ENCODE measurements at regions not wholly inside any gene's neighbourhood (a gene's known extent, or its start where the extent isn't known, plus 50 kb on each side); places are given as distances from the start of the nearest gene placed in this dataset.

DNA sequence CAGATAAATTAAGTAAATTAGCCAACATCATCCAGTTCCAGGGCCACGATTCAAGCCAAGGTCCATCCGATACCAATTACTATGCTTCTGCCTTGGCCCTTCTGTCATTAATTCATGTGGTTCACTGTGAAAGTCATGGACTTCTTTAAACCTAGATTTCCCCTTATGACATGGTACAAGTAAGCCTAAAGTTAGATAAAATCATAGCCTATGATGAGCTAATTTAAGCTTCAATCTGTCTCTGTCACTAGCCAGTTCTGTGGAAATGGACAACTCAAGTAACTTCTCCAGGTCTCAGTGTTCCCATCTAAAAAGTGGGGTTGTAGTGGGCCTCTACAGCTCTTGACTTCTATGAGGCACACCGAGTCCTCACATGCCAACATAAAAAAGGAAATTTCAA lies 225.5 kb upstream of the MARCKS start:
- in situ Hi-C loops (cut with MboI; ENCODE audit: low pct_unique_long_range_greater_than_20kb, low sequenced_read_pairs, unreplicated experiment) = loop anchor here (10.0 kb wide), 1 partner anchor 223 kb away; the partner anchor contains the start of gene MARCKS
- no peak for DNase-seq (ENCODE audit: low spot score)
- TF ChIP-seq, protein P1, sequence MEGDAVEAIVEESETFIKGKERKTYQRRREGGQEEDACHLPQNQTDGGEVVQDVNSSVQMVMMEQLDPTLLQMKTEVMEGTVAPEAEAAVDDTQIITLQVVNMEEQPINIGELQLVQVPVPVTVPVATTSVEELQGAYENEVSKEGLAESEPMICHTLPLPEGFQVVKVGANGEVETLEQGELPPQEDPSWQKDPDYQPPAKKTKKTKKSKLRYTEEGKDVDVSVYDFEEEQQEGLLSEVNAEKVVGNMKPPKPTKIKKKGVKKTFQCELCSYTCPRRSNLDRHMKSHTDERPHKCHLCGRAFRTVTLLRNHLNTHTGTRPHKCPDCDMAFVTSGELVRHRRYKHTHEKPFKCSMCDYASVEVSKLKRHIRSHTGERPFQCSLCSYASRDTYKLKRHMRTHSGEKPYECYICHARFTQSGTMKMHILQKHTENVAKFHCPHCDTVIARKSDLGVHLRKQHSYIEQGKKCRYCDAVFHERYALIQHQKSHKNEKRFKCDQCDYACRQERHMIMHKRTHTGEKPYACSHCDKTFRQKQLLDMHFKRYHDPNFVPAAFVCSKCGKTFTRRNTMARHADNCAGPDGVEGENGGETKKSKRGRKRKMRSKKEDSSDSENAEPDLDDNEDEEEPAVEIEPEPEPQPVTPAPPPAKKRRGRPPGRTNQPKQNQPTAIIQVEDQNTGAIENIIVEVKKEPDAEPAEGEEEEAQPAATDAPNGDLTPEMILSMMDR (IDR thresholded peaks at IDR 0.05; ENCODE audit: extremely low read depth, insufficient read depth, missing control alignments) = no peak

DNA sequence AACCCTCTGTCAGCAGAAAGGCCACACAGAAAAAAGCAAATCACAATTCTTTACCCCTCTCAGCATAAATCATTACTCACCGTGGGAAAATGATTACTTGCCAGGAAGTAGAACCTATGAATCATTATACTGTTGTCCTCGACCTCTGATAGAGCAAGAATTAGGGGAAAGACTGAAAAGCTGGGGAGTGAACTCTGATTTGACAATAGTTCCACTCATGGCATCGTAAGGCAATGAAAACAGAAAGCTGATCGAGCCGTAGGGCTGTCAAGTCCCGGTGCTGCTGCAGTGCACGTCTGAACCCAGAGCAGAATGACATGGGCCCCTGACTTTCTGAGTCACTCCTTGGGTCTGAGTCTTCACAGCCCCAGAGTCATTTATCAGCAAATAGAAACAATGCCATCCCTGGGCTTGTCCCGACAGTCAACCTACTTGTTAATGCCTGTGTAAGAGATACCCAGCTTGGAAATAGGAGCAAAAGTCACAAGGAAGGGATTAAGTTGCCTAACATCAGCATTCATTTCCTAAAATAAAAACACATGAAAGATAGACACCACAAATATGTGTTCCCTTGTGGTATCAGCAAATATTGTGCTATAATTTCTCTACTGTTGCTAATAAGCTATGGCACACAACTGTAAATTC lies 224.8 kb upstream of the MARCKS start:
- in situ Hi-C loops (cut with MboI; ENCODE audit: low pct_unique_long_range_greater_than_20kb, low sequenced_read_pairs, unreplicated experiment) = loop anchor here (10.0 kb wide), 1 partner anchor 222 kb away; the partner anchor contains the start of gene MARCKS
- TF ChIP-seq, protein P1 (IDR thresholded peaks at IDR 0.05; ENCODE audit: extremely low read depth, insufficient read depth, missing control alignments) = no peak
- no peak for DNase-seq (ENCODE audit: low spot score)

DNA sequence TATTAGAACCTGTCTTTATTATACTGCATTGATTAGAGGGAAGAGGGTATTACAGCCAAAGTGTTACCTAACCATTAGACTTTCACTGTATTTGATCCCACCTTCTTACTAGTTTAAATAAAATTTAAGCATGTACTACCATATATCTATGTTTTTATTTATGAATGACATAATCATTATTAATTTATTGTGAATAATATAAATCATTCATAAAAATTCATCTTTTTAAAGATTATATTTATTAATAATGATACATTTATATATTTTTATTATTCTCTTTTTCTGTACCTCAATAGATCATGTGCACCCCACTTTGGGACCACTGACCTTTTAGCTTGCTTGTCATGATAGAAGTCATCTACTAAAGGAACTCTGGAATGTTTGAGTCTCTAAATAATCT lies 223.5 kb upstream of the MARCKS start:
- DNase-seq (ENCODE audit: low spot score) = no peak
- in situ Hi-C loops (cut with MboI; ENCODE audit: low pct_unique_long_range_greater_than_20kb, low sequenced_read_pairs, unreplicated experiment) = loop anchor here (10.0 kb wide), 1 partner anchor 221 kb away; the partner anchor contains the start of gene MARCKS
- TF ChIP-seq, protein P1 (IDR thresholded peaks at IDR 0.05; ENCODE audit: extremely low read depth, insufficient read depth, missing control alignments) = no peak

DNA sequence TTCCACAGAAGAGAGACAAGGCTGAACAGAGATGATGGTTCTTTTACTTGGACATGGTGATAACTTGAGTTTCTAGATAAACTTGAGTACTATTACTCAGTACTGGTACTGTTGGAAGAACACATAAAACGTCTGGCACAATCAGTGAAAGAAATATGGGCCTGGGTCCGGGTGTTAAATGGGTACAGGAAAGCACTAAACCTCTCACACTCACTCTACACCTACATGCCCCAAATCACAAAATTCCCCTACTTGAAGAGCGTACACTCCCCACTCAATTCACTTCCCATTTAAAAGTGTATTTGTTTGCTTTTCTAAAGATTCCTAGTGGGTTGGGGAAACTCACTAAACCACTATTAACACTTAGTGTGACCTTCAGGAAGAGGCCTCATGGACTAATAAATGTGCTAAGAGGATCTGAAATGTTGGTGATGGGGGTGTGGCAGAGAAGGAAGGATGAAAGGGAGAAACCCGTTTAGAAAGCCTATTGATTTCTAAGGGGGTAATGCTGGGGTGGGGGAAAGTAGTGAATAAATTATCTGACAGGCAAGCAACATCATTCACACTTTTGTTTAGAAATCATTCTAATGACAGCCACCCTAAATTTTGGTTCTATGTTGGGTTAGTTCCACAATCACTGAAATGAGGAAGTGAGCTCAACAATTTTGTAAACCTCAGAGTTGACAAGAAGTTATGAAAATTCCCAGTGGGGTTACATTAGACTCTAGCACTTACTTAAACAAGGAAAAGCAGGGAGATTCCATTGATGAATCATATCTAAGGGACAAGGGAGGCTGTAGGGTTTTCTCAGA lies 222.6 kb upstream of the MARCKS start:
- DNase-seq (ENCODE audit: low spot score) = no peak
- TF ChIP-seq, protein P1 (IDR thresholded peaks at IDR 0.05; ENCODE audit: extremely low read depth, insufficient read depth, missing control alignments) = no peak
- in situ Hi-C loops (cut with MboI; ENCODE audit: low pct_unique_long_range_greater_than_20kb, low sequenced_read_pairs, unreplicated experiment) = loop anchor here (10.0 kb wide), 1 partner anchor 220 kb away; the partner anchor contains the start of gene MARCKS

DNA sequence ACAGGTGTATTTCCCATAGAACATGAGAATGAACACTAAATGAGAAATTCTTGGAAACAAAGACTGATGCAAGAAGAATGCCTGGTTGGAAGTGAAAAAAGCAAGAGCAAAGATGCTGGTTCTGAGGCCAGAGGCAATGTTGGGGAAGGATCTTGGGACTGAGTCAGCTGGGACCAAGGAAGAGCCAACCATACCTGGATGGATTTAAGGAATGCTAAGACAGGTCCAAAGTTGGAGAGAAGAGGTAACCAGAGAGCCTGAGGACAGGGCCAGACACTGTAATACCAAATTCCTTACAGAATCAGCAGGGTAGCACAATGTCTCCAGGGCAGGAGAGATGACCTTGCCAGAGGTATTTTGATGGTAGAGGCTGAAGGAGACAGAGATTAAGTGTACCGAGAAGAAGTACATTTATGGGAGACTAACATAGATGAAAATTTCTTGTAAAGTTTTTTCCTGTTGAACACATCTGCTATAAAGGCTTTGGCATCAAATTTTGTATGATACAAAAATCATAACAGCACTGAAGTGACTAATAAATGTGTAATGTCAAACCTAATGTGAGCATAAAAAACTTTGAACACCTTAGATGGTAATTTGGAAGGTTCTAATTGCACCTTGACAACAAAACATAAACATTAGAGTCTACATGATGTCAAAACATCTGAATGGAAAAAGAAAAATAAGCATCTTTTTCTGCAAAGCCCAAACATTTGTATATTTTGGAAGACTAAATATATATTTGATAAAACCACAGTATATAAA lies 221.7 kb upstream of the MARCKS start:
- in situ Hi-C loops (cut with MboI; ENCODE audit: low pct_unique_long_range_greater_than_20kb, low sequenced_read_pairs, unreplicated experiment) = loop anchor here (10.0 kb wide), 1 partner anchor 219 kb away; the partner anchor contains the start of gene MARCKS
- DNase-seq (ENCODE audit: low spot score) = no peak
- TF ChIP-seq, protein P1 (IDR thresholded peaks at IDR 0.05; ENCODE audit: extremely low read depth, insufficient read depth, missing control alignments) = no peak

DNA sequence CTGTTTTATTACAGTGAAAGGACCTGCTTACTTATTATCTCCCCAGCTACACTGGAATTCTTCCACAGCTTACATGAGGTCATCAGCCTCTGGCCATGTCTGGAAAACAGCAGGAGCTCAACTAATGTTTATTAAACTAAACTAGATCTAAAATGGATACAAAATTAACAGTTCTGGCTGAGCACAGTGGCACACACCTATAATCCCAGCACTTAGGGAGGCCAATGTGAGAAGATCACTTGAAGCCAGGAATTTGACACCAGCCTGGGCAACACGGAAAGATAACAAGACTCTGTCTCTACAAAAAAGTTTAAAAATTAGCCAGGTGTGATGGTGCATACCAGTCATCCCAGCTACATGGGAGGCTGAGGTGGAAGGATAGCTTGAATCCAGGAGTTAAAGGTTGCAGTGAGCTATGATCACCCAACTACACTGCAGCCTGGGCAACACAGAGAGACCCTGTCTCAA lies 220.8 kb upstream of the MARCKS start:
- in situ Hi-C loops (cut with MboI; ENCODE audit: low pct_unique_long_range_greater_than_20kb, low sequenced_read_pairs, unreplicated experiment) = loop anchor here (10.0 kb wide), 1 partner anchor 218 kb away; the partner anchor contains the start of gene MARCKS
- TF ChIP-seq, protein P1 (IDR thresholded peaks at IDR 0.05; ENCODE audit: extremely low read depth, insufficient read depth, missing control alignments) = no peak
- no peak for DNase-seq (ENCODE audit: low spot score)
